ENCODE measurements at regions not wholly inside any gene's neighbourhood (a gene's known extent, or its start where the extent isn't known, plus 50 kb on each side); places are given as distances from the start of the nearest gene placed in this dataset.

- DNase-seq (ENCODE audit: low spot score) (peak; percentile 80), FAIRE-seq (no peak)
Measured at GRCh38 chr2:235347691-235348090, 146.2 kb upstream of the AGAP1 start.

DNA sequence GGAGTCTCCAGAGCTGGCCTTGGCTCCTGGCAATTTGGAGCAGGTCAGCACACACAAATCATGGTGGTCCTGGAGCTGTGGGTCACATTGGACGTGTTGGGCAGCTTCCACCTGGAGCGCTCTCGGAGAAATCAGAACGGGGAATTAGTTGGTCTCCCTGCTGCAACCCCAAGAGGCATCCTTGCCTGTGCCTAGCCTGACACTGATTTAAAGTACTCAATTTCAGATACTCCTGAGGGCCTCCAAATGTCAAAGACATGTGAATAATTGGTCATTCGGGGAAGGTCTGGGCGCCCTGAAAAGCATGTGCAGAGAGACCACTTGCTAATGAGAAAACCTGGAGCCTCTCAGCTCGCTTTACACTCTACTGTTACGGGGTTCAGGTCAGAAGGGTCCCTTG lies 145.5 kb upstream of the AGAP1 start:
- DNase-seq (ENCODE audit: low spot score) (no peak), FAIRE-seq (no peak)

DNA sequence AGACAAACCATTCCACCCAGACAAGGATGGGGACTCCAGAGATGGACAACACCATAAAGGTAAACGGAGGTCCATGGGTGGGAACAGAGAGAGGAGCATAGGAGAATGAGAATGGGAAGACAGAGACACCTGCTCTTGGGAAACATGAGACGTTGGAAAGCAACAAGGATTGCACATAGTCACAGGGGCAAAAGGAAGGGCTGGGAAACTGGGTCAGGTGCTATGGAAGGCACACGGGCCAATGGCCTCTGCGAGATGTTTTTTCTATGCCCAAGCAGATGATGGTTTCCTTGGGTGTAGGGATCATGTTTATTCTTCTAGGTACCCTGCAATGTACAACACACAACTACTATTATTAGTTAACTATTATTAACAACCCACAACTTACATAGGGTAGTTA lies 143.6 kb upstream of the AGAP1 start:
- FAIRE-seq = no peak
- DNase-seq (ENCODE audit: low spot score) = no peak

DNA sequence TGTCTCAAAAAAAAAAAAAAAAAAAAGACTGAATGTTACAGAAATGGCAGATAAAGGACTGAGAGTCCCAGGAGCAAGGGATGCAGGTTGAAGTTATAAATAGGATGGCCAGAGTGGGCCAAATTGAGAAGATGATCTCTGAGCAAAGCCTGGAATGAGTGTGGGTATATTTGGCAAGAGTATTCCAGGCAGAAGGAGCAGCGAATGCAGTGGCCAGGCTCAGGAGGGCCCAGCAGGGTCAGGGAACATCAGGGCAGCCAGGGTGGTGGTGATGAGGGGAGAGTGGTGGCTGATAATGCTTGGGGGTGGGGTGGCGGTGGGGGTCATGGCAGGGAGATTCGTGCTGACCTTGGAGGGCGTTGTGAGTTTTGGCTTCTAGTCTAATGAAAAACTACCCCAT lies 141.3 kb upstream of the AGAP1 start:
- FAIRE-seq (no peak), DNase-seq (ENCODE audit: low spot score) (no peak)

- FAIRE-seq (no peak), DNase-seq (ENCODE audit: low spot score) (no peak)
Measured at GRCh38 chr2:235357881-235358280, 136.0 kb upstream of the AGAP1 start.

DNA sequence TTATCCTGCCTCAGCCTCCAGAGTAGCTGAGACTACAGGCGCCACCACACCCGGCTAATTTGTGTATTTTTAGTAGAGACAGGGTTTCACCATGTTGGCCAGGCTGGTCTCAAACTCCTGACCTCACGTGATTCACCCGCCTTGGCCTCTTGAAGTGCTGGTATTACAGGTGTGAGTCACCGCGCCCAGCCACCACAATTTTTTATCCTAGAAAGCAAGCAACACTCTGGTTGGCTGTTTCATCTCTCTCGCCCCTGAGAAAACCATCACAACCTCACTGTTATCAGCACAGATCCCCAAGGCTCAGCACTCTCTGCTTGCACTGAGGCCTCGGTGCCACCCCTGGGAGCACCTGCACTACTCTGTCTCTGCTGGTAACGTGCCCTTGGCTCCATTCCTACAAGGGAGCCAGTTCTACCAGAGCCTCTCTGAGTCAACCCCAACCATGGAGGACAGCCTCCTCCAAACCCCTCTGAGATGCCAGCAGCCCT lies 134.8 kb upstream of the AGAP1 start:
- FAIRE-seq = no peak
- peak; percentile 62 for DNase-seq (ENCODE audit: low spot score)

DNA sequence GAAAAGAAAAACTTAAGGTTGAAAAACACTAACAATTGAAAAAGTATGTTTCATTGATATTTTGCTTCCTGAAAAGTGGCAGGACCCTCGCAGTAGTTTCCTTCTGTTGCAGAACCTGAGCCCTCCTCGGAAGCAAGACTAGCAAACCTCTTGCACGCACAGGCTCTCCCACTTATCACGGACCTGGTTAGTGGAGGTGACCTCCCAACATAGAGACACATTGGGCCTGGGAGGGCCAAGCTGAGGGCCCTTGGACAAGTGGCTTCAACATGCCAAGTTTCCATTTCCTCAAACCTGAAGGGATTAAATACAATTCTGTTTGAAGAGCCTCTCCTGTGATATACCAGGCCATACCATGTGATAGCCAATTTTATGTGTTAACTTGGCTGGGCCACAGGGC lies 133.4 kb upstream of the AGAP1 start:
- no peak for FAIRE-seq
- DNase-seq (ENCODE audit: low spot score) = no peak

- FAIRE-seq (no peak), DNase-seq (ENCODE audit: low spot score) (no peak)
Measured at GRCh38 chr2:235365743-235366142, 128.1 kb upstream of the AGAP1 start.

GRCh38 chr2:235366390-235366789 lies 127.5 kb upstream of the AGAP1 start:
- FAIRE-seq (no peak), DNase-seq (ENCODE audit: low spot score) (no peak)

- FAIRE-seq = no peak
- no peak for DNase-seq (ENCODE audit: low spot score)
Measured at GRCh38 chr2:235366807-235367206, 127.0 kb upstream of the AGAP1 start.

DNA sequence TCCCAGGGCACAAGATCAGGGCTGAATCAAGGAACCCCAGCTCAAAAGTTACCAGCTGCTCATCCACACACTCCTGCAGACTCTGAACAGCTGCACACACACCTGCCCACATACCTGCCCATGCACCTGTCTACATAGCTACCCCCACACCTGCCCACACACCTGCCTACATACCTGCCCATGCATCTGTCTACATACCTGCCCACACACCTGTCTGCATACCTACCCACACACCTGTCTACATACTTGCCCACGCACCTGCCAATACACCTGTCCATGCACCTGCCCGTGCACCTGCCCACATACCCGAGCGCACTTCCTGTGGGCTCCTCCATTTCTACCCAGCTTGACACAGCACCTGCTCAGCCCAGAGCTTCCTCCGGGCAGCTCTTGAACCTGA lies 122.8 kb upstream of the AGAP1 start:
- no peak for DNase-seq (ENCODE audit: low spot score)
- no peak for FAIRE-seq

DNA sequence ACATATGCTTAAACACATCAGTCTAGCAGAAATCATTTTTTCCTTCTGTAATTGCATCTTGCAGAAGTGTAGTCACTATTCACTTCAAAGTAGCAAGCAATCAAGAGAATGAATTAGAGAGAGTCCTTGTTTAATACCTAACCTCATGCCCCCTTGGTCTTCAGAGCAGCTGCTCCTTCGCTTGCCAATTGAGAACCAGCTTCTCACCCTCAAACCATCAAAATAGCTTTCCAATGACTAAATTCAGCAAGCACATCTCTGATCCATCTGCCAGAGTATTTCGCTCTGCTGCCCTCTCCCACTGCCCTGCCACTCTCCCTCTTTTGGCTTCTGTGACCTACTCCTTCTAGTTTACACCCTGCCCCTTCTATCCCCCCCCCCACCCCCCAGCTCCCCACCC lies 120.7 kb upstream of the AGAP1 start:
- no peak for FAIRE-seq
- no peak for DNase-seq (ENCODE audit: low spot score)

DNA sequence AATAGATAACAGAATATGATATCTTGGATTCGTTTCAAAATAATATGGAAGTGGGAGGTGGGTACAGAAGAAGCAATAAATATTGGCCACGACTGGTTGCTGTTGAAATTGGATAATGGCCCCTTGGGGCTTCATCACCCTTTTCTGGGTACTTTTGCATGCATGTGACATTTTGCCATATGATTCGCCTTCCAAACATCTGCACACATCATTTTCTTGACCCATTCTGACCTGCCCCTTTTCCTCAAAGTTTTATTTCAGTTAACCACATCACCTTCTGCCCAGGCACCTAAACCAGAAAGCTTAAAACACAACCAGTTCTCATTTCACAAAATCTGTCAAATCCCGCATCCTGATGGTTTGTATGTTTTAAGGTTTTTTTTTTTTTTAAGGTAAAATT lies 116.7 kb upstream of the AGAP1 start:
- no peak for DNase-seq (ENCODE audit: low spot score)
- FAIRE-seq = no peak

- FAIRE-seq (no peak), DNase-seq (ENCODE audit: low spot score) (no peak)
Measured at GRCh38 chr2:235378246-235378645, 115.6 kb upstream of the AGAP1 start.

GRCh38 chr2:235378944-235379343 lies 114.9 kb upstream of the AGAP1 start:
- no peak for FAIRE-seq

GRCh38 chr2:235381261-235381912 lies 112.5 kb upstream of the AGAP1 start:
- FAIRE-seq (no peak), DNase-seq (ENCODE audit: low spot score) (no peak)

More at GRCh38 chr2:235378944-235379343, 114.9 kb upstream of the AGAP1 start:
- no peak for DNase-seq (ENCODE audit: low spot score)

DNA sequence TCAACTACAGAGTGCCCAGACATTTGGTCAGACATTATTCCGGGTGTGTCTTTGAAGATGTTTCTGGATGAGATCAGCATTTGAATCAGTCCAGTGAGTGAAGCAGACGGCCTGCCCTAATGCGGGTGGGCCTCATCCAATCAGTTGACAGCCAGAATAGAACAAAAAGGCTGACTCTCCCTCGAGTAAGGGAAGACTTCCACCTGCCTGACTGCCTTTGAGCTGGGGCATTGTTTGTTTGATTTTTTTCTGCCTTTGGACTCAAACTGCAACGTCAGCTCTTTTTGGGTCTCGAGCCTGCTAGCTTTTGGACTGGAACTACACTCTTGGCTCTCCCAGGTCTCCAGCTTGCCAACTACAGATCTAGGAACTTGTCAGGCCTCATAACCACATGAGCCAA lies 111.7 kb upstream of the AGAP1 start:
- DNase-seq (ENCODE audit: low spot score) (no peak), FAIRE-seq (no peak)

GRCh38 chr2:235382601-235383000 lies 111.2 kb upstream of the AGAP1 start:
- FAIRE-seq = no peak
- DNase-seq (ENCODE audit: low spot score) = no peak

- no peak for FAIRE-seq
Measured at GRCh38 chr2:235383272-235383843, 110.5 kb upstream of the AGAP1 start.

GRCh38 chr2:235384624-235385023 lies 109.2 kb upstream of the AGAP1 start:
- DNase-seq (ENCODE audit: low spot score) (no peak), FAIRE-seq (no peak)

More at GRCh38 chr2:235383272-235383843, 110.5 kb upstream of the AGAP1 start:
- DNase-seq (ENCODE audit: low spot score) = no peak

- FAIRE-seq (no peak), DNase-seq (ENCODE audit: low spot score) (no peak)
Measured at GRCh38 chr2:235389626-235390025, 104.2 kb upstream of the AGAP1 start.

- DNase-seq (ENCODE audit: low spot score) (no peak), FAIRE-seq (no peak)
Measured at GRCh38 chr2:235390108-235390815, 103.6 kb upstream of the AGAP1 start.

DNA sequence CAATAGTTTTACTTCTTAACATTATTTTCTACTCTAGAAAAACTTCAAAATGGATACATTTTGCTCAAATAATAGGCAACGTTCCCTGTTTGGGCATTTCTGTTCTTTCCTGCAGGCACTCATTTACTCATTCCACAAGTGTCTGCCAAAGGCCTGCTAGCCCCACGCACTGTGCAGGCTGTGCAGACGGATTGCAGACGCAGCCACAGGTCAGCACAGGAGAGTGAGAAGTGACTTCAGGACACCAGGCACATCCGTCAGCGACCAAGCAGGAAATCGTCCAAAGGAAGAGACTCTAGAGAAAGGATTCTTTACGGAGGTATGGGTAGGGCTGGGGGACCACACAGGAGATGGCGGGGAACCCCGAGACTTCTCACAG lies 103.0 kb upstream of the AGAP1 start:
- DNase-seq (ENCODE audit: low spot score) (no peak), FAIRE-seq (no peak)
